GM21515 (cell line): ENCODE measurements at regions not wholly inside any gene's neighbourhood (a gene's known extent, or its start where the extent isn't known, plus 50 kb on each side); places are given as distances from the start of the nearest gene placed in this dataset.
"Not testable (repeated sequence)": the region's sequence is repeated elsewhere in the genome, so short reads cannot be mapped to it uniquely, and the experiment has no call there.

ENCODE experiments used
- ATAC-seq: cut with Tn5 transposase; IDR thresholded peaks from one replicate; pipeline ENCODE4 v1.9.1; 2021; ENCODE audit not compliant: unreplicated experiment

DNA sequence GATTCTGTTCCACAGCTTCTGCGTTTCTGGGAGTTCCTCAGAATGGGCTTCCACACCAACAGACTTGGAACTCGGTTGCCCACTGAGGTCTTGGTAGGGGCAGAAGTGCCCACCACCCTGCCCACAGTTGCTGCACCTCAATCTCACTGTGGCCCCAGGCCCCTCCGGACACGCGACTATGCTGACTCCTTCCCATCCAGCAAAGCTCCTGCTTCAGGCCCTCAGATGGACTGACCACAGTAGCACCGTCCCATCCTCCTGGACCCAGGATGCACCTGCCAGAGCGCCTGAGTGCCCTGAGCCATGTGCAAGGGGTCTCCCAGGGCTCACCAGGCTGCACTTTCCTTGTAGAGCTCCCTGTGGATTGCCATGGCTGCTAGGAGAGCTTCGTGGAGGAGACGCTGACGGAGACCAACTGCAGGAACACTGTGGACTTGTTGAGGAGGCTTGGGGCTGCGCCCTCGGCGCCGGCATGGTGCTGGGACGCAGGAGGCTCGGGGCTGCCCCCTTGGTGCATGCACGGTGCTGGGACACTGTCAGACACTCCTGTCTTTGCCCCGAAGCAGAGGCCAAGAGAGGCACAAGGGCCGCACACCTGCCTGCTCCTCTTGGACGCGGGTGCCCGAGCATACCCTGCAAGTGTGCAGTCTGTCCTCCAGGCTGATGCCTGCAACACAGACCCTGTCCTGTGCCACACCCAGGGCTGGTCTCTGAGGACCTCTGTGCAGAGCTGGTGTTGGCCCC lies 201.3 kb downstream of the LIPI start:
- not testable (repeated sequence) for ATAC-seq

DNA sequence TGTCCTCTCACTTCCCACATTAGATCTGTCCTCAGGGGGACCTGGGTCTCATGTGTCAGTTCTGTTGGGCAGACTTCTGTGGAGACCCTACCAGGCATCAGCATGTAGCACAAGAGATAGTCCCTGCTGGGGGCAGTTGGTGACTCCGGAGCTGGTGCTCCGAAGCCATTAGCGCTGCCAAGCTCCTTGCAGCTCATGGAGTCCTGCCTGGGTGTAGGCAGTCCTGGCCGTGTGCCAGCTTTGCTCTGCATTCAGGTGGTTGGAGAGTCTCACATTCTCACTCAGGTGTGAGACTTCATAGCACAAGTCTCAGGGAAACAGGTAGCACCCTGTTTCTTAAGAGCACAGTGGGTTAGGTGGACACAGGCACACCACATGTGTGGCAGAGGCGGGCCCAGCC lies 202.3 kb downstream of the LIPI start:
- not testable (repeated sequence) for ATAC-seq

DNA sequence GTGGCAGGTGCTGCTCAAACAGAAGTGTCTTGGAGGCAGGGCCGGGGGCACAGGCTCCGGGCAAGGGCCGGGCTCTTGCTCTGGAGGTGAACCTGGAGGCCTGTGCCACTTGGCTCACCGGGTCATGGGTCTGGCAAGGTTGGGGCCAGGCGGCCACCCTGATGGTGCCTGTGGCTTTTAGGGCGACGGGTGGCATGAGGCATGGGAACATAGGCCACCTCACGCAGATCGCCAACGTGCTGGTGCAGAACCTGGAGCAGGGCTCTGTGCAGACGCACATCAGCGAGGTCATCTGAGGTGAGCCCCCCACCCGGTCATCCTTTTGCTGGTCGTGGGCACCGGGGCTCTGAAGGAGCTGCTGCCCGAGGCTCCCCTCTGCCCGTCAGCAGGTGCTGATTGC lies 202.7 kb downstream of the LIPI start:
- not testable (repeated sequence) for ATAC-seq

DNA sequence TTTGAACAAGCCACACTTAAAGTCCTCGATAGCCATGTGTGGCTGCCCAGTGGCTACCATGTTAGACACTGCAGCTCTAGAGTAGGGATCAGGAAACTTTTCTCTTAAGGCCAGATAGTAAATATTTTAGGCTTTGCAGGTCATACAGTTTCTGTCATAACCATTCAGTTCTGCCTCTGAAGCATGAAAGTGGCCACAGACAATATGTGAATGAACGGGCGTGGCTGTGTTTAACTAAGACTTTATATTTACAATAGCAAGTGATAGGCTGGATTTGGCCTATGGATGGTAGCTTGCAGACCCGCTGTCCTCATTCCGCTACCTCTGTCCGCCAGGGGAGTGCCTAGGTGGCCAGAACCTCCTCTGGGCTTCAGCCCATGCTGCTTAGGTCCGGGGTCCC lies 204.6 kb downstream of the LIPI start:
- not testable (repeated sequence) for ATAC-seq

DNA sequence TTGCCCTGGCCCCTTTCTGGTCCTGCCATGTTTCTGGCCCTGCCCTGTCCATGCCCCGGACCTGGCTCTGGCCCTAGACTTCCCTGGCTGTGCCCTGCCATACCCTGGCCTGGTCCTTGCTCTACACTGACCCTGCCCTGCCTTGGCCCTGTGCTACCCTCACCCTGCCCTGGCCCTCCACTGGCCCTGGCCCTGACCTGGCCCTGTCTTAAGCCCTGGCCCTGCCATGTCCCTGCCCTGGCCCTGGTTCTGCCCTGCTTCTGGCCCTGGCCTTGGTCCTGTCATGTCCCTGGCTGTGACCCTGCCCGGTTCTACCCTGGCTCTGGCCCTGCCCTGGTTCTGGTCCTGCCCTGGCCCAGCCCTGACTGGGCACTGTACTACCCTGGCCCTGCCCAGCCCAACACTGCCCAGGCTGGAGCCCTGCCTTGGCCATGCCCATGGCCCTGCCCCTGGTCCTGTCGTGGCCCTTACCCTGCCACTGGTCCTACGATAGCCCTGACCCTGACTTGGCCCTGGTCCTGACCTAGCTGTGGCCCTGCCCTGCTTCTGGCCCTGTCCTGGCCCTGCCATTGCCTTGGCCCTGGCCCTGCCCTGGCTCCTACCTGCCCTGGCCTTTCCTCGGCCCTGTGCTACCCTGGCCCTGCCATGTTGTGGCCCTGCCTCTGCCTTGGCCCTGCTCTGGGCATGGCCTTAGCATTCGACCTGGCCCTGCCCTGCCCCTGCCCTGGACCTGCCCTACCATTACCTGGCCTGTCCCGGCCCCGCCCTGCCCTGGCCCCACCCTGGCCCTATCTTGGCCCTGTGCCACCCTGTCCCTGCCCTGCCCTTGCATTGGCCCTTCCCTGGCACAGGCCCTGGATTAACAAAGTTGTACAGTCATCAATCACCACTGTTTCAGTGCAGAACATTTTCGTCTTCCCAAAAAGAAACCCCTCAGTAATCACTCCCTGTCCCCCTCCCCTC lies 223.5 kb downstream of the LIPI start:
- ATAC-seq, result not testable (repeated sequence)

DNA sequence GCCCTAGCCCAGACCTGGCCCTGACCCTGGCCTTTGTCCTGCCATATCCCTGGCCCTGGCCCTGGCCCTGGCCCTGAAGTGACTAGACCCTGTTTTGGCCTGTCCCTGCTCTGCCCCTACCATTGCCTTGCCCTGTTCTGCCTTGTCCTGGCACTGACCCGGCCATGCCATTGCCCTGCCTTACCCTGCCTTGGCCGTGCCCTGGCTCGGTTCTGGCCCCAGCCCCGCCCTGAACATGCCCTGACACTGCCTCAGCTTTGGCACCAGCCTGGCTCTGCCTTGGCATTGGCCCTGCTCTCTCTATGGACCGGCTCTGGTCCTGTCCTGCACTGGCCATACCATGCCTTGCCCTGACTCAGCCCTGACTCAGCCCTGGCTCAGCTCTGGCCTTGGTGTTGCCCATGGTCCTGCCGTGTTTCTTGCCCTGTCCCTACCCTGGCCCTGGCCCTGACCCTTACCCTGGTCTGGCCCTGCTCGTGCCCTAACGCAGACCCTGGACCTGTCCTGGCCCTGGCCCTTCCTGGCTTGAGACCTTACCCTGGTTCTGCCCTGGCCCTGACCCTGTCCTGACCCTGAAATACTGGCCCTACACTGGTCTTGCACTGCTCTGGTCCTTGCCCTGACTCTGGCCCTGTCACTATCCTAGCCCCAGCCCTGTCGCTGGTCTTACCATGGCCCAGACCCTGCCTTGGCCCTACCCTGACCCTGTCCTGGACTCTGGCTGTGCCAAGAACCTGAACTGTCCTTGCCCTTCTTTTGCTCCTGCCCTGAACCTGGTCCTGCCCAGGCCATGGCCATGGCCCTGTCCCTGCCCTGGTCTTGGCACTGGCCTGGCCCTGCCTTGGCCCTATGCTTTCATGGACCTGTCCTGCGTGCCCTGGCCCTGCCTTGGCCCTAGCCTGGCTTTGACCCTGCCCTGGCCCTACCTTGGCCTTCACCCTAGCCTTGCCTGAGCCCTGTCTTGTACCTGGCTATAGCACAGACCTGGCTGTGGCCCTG lies 224.6 kb downstream of the LIPI start:
- ATAC-seq, result not testable (repeated sequence)

- not testable (repeated sequence) for ATAC-seq
These were observed 225.5 kb downstream of the LIPI start for GRCh38 chr21:13985137-13985864.

DNA sequence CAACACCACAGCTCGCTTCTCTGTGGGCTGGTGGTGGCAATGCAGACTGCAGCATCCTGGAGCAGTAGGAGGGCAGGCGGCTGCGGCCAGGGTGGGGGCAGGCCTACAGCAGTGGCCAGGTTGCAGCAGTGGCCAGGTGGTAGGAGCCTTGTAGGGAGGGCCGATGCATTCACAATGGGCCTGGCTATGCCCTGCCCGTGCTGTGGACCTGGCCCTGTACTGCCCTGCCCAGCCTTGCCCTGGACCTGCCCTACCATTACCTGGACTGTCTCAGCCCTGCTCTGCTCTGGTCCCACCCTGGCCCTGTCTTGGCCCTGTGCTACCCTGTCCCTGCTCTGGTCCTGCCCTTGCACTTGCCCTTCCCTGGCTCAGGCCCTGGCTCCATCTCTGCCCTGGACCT lies 226.0 kb downstream of the LIPI start:
- ATAC-seq, result not testable (repeated sequence)

GRCh38 chr21:13981176-13982087 lies 229.3 kb downstream of the LIPI start:
- not testable (repeated sequence) for ATAC-seq

DNA sequence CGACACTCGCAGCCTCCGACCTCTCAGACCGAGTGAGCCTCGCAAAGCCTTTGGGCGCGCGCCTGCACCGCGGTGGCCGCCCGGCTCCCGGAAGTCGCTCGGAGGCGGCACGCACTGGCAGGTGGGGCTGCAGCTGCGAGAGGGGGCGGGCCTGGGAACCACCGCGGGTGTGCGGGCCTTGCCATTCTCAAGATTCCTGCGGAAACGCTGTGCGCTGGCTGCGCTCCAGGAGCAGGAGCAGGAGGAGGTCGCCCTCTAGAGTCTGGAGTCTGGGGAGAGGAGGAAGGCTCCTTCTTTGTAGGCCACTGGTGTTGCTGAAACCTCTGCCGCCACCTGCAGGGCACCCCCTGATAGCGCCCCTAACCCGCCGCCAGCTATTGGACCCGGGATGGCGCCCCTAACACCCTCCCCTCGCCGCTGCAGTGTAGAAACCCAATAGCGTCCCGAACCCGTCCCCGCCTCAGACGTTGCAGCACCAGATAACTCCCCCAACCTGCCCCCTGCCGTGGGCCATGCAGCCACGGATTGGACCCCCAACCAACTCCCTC lies 230.6 kb downstream of the LIPI start:
- peak; percentile 97 for ATAC-seq

DNA sequence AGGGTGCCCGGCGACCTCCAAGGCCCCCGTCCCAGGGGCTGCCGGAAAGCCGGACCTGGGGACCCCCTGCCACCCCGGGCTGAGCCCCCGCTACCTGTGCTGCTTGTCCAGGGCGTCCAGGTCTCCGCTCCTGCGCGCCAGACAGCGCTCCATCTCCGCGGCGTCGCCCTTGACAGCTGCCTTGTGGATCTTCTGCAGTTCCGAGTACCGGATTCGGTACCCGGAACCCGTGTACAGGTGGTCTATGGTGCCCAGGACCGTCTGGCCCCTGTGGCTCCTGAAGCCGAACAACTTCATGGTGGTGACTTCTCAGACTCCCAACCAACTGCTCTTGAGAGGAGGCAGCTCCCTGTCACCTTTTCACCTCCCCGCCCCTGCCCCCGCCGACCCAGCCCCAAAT lies 231.1 kb downstream of the LIPI start:
- ATAC-seq, result peak; percentile 19

GRCh38 chr21:13974582-13974981 lies 236.2 kb downstream of the LIPI start:
- not testable (repeated sequence) for ATAC-seq

- not testable (repeated sequence) for ATAC-seq
These were observed 240.9 kb downstream of the LIPI start for GRCh38 chr21:13969853-13970252.

DNA sequence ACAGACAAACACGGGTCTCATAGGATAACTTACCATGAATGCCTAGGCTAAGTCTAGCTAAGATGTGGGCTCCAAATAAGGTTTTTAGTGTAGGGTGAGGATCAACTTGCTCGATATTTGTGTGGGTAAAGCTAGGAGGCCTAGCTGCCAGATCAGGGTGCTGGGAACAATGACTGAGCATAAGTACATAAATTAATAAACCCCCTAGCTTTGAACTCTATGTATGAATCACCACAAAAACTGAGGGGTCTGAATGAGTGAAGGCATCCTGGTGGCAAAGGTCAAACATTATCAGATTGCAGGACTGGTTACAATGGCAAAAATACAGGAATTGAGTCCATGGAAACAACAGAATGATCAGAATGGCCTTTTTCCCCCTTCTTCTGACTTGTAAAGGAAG lies 241.8 kb downstream of the LIPI start:
- not testable (repeated sequence) for ATAC-seq

- ATAC-seq, result not testable (repeated sequence)
These were observed 247.5 kb downstream of the LIPI start for GRCh38 chr21:13963259-13963658.

DNA sequence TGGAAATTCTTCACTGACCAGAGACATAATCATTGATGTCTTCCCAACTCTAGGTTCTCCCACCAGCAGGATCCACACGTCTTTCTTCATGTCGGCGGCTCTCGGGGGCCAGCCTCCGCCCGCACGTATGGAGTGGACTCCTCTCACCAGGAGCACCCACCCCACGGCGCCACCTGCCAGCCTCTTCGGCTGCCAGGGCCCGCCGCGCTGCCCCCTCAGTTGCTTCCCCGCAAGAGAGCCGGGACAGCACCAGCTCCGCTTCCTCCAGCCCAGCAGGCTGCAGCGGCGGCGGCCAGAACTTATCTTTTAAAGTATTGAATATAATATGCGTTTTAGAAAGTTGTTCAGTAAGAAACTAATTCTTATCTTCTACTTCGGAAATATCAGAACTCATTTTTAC lies 273.5 kb downstream of the LIPI start:
- no peak for ATAC-seq

DNA sequence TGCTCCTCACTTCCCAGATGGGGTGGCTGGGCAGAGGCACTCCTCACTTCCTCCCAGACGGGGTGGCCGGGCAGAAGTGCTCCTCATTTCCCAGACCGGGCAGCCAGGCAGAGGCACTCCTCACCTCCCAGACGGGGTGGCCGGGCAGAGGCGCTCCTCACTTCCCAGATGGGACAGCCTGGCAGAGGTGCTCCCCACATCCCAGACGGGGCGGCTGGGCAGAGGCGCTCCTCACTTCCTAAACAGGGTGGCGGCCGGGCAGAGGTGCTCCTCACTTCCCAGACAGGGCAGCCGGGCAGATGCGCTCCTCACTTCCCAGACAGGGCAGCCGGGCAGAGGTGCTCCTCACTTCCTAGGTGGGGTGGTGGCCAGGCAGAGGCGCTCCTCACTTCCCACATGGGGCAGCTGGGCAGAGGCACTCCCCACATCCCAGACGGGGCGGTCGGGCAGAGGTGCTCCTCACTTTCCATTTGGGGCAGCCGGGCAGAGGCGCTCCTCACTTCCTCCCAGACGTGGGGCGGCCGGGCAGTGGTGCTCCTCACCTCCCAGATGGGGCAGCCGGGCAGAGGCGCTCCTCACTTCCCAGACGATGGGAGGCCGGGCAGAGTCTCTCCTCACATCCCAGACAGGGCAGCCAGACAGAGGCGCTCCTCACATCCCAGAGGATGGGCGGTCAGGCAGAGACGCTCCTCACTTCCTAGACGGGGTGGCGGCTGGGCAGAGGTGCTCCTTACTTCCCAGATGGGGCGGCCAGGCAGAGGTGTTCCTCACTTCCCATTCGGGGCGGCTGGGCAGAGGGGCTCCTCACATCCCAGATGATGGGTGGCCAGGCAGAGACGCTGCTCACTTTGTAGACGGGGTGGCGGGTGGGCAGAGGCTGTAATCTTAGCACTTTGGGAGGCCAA lies 274.5 kb downstream of the LIPI start:
- not testable (repeated sequence) for ATAC-seq
